GM18519 (cell line): ENCODE measurements at regions not wholly inside any gene's neighbourhood (a gene's known extent, or its start where the extent isn't known, plus 50 kb on each side); places are given as distances from the start of the nearest gene placed in this dataset.

Experiments
- ATAC-seq: cut with Tn5 transposase; IDR thresholded peaks from one replicate; pipeline ENCODE4 v1.9.1; 2021; ENCODE audit warnings: mild to moderate bottlenecking, moderate library complexity; ENCODE audit not compliant: unreplicated experiment, low FRiP score

DNA sequence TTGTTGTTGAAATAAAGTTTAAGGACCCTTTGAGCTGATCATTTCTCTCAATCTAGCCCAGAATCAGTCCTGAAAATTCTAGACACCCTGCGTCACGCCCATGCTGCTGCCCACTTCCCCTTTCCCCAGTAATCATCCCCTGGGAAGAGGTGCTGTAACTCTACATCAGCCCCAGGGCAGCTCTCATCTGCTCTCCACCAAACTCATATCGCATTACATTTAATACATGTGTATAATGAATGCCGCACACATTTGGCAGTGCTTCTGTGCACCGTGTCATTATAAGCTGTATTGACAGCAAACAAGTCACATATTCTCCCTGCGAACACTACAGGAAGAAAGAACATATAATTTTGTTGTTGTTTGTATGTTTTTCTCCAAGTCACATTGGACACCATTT, 539.7 kb upstream of the DAB1 start:
- ATAC-seq: no peak

DNA sequence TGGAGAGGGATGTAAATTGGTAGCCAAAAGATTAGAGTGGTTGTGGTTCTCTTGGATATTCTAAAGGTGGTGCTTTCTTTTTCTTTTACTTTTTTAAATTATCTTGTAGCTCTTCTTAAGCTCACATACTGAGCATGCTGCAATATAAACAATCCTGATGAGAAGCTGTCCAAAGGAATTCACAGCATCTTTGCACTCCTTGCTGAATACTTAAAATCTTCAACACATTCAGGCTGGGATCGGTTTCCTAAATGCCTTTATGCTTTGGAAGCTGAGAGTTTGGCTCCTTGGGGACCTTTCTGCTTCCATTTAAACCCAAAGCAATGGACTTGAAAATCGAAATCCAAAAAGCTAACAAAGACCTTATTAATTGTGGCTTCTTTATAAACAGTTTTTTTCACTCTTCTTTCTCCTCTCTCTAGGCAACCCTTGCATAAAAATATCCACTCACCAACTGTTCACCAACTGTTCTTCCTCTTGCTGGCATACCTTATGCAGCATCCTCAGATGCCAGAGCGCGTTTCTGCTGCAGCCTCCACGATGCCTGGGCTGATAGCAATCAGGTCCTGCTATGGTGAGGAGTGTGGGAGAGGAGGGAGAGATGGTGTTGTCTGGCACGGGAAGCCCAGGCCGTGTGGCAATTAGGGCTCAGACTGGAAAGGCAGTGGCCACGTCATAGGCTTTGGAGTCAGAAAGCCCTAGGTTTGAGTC, 535.8 kb upstream of the DAB1 start:
- no peak for ATAC-seq

DNA sequence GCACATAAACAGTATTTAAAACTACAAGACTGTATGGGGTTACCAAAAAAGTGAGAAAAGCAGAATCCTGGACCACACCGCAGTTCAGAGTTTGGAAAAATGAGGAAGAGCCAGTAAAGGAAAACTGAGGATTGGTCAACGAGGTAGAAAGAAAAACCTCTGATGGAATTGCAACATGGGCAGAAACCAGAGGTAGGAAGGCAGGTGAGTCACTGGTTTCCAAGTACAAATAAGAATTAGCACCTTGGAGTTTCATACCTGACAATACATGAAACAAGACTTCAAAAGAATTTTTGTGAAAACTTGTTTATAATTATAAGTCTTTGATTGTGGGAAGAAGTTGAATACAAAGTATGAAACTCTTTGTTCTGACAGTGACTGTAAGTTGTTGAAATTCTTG, 533.7 kb upstream of the DAB1 start:
- no peak for ATAC-seq

DNA sequence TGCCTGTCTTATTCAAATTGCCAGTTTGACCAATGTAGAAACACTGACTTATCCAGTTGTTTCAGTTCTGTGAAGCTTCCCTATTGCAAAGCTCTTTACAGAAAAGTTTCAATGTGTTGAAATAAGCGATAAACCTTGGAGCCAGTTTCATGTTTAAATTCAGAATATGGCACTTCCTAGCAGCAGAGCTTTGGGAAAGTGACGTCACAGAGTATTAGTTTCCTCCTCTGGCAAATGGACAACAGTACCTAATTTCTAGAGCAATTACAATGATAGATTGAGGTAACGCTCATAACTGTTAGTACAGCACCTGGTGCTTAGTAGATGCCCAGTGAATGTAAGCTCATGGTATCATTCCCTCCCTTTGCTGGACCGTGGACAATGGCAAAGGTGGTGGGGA, 527.5 kb upstream of the DAB1 start:
- no peak for ATAC-seq

DNA sequence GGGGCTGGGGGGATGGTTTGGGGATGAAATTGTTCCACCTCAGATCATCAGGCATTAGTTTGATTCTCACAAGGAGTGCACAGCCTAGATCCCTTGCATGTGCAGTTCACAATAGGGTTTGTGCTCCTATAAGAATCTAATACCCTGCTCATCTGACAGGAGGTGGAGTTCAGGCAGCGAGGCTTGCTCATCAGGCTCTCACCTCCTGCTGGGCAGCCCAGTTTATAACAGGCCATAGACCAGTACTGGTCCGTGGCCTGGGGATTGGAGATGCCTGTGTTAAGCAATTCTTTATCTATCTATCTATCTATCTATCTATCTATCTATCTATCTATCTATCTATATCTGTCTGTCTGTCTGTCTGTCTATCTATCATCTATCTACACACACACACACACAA, 525.3 kb upstream of the DAB1 start:
- no peak for ATAC-seq

DNA sequence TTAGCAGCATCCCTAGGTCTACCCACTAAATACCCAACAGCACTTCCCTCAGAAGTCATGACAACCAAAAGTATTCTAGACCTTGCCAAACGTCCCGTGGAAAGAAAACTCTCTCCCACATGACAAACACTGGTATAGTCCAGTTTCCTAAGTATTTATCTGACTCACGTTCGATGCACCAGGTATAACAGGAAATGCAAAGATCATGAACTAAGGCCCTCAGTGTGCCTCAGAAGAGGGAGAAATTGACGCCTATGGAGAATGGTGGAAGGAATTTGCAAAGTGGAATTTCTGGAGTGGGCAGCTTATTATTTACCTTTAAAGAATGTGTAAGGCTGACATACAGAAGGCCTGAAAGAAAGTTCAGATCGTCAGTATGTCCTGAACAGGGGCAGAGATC, 523.6 kb upstream of the DAB1 start:
- no peak for ATAC-seq

DNA sequence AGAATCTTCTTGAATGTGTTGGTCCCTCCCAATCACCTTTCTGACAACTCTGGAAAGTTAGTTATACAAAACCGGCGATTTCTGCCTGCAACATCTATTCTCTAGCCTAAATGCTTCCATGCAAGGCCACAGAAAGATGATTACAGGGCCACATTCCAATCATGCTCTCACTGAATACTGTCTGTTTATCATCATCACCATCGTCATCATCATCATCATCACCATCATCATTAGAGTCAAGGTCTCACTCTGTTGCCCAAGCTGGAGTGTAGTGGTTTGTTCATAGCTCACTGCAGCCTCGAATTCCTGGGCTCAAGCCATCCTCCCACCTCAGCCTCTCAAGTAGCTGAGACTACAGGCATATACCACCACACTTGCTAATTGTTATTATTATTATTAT, 521.2 kb upstream of the DAB1 start:
- ATAC-seq: no peak

DNA sequence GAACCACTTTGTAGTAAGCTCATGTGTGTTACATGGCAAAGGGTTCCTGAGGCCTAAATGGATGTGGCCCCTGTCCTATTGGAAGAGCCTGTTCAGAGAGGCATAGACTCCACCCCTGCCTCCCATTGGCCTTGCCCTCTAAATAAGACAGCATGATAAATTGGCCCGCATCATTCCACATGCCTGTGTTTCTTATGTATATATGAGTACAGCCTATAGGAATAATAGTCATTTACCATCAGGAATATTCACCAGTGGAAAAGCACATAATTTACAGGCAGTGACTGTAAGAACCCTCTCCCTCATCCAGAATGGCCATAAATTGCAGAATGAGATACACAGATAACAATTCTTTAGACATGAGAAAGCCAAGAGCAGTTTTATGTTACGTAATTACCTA, 519.5 kb upstream of the DAB1 start:
- ATAC-seq: no peak

DNA sequence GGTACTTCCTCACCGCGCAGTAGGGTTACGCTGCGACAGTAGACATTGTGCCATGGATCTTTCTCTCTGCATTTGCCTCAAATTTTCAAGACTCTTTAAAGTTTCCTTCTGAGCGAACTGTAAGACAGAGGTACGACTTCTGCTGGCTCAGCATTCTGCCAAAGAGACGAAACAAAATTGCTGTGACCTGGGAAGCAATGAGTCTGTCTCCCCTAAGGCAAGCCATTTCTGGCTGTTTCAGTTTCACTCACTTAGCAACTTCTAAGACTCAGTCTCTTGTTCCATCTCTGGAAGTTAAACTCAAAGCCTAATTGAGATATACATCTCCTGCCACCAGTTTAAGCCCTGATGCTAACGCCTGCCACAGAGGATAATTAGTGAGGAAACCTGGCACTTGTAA, 510.9 kb upstream of the DAB1 start:
- no peak for ATAC-seq

DNA sequence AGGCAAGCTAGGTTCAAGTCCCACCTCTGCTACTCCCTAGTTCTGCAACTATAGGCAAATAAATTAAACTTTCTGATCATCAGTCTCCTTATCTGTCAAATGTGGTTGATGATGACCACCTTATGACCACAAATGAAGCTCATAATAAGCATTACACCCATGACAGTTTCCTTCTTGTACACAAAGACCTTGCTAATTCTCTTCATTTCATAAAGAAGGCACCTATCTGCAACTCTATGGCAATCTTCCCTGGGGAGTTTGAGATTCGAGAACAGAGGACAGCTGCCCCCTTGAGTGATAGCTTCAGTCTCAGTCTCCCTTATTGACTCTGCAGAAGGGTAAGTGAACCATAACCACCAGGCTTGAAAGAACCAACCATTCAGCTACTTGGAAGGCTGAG, 503.1 kb upstream of the DAB1 start:
- no peak for ATAC-seq

DNA sequence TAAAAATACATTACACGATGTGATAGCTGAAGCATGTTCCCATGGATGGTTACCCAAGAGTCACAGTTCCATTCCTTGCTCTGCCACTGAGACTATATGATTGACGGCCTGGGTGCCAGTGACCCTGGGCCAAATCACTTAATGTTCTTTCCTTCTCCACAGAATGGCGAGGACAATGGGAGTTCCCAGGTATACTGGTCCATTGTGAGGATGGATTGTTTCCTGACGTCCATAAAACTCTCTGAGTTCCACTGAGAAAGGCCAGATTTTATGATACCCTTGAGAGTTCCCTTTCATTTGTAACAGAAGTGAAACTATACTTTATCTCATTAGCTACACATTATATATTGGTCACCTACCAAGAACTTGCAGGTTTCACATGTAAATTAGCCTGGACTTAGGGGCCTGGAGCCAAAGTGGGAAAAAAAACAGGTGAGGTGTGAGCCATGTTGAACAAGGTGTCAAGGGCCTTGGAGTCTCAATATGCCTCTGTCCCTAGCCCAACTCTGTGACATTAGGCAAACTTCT, 502.2 kb upstream of the DAB1 start:
- ATAC-seq: no peak

DNA sequence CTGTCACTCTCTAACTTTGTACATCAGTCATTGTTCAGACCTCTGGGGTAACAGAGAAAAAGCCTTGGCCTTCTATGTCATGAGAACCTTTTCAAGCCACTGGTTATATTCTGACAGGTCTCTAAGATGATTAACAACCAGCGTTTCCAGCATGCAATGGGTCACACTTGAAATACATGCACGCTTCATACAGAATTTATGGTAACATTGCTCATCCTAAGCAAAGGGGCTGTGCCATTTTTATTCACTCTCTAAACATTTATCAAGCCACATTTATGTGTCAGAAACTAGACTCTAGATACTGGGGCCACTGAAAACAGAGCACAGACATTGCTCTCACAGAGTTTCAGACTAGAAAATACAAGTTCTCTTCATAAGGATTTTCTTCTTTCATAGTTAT, 501.4 kb upstream of the DAB1 start:
- ATAC-seq: no peak

DNA sequence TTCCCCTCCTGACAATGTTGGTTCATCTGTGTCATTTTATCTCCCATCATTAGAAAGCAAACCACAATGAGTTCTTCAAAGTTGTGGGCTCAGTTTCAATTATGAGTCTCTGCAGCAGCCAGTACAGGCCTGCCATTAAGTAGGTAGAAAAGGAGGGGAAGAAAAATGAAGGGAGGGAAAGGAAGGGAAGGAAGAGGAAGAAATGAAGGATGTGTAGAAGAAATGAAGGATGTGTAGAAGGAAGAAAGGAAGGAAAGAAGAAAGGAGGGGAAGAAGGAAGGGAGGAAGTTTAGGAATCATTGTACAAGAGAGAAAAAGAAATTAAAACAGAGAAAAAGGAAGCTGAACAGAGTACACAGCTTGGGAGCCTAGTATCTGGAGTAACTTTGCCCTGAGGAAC, 498.3 kb upstream of the DAB1 start:
- no peak for ATAC-seq

DNA sequence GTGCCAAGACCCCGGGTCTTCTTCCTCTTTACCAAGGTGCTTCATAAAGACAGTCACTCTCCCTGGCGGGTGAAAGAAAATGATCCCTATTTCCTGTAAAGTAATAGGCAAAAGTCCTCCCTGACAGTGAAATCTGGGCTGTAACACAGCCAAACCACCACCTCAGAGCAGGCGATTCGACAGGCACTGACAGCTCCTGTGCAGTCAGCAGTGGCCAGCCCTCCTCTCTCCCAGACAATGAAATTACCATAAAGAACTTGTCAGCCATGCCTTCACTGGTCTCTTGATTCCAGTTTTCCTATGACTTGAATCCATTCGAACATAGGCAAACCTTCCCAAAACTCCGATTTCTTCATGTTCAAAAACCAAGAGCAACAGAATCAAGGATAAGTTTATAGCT, 492.2 kb upstream of the DAB1 start:
- no peak for ATAC-seq

DNA sequence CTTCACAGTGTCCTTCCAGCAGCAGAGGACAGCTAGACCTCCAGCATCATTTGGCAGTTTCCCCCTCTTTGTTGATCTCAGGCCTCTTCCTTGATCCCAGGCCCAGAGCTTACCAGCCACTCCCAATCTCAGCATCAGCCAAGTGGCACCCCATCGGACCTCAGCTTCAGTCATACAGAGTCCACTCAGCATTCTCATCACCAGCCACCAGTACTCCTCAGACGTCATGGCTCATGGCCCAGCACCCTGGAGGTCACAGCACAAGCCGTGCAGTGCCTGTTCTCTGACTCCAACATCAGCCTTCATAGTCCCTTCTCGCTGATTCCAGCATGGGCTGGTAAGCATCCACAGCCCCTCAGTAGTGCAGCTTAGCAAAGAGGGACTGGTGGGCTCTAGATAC, 487.6 kb upstream of the DAB1 start:
- no peak for ATAC-seq

DNA sequence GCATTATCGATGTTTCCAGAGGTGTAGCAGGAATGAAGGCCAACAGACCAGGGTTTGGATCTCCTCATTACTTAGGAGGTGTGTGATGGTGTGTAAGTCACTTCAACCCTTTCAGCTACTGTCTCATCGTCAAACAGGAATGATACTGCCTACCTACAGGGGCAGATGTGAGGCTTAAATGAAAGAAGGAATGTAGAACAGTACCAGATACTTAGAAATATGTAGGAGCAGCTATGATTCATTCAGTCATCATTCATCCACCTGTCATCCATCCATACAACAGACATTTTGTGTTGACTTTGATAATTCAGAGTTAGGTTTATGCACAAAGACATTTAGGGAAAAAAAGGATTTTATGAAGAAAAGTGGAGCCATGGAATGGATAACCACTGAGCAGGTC, 486.9 kb upstream of the DAB1 start:
- no peak for ATAC-seq

DNA sequence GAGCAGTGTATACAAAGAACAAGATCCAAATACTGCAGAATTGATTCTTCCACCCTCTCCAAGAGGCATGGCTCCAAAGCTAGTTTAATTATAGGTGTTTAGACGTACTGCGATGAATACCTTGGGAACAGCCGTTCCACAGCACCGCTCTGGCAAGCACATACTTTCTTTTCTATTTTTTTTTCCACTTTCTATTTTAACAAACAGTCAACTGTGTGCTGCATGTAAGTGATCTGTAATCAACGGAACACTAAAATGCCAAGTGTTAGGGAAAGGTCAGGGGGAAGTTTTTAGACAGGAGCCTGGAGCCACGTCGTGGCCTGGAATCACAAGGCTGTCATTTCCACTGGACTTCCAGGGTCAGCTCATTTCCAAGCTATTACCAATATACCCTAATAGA, 486.4 kb upstream of the DAB1 start:
- no peak for ATAC-seq

DNA sequence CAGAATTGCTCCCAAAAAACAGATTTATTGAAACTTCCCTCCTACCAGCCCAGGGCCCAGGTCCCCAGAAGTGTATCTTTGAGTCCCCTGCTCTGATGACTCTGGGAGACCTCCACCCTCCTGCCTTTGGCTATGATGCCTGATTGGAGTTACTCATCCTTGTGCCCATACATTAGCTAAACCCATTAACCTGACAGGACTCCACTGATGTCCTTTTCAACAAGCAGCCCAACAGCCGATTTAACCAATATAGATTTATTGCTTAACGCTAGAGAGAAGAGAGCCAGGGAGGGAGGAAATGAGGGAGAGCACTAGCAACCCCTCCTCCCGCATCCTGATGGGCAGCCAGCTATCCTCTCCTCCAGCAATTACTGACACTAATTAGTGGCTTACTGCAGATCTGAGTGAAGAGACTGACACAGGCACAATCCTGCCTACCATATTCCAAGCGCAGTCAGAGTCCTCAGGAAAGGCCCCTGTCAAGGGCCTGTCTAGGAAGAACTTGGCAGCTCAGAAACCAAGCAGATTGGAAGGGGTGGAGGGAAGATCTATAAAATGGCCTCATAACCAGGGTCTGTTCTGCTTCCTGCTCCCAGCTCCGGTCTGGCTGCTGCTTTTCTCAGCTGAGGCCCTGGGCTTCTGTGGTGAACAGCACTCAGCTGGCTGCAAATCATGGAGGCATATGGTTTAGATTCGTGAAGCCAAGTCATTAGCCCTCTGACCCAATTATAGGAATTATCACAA, 484.5 kb upstream of the DAB1 start:
- no peak for ATAC-seq

DNA sequence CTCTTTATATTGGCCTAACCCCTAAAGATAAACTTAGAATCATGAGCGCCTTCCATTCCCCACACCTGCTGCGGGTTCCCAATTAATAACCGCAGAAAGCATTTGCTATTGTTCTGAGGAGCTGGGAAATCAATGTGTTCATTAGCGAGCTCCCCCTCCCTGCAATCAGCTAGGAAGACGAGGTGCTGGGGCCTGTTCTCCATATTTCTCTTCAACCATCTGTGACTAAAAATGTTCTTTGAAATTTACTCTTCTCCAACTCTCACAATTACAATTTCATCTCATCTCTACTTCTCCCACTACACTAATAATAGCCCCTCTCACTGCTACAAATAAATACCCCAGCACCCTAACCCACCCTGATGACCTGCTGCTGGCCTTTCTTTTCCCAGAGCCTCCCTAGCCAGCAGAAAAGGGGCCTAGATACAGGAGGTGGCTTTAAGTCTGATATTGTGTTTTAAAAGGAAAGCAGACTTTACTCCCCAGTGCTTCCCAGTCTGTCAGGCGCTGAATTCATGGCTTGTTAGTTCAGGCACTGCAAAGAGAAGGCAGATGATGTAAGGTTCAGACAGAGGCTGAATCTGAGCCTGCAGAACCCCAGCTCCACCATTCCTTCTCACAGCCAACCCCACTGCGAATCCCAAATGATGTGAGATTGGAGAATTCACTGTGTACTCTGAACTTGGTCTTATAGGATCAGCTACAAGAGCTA, 477.5 kb upstream of the DAB1 start:
- no peak for ATAC-seq

DNA sequence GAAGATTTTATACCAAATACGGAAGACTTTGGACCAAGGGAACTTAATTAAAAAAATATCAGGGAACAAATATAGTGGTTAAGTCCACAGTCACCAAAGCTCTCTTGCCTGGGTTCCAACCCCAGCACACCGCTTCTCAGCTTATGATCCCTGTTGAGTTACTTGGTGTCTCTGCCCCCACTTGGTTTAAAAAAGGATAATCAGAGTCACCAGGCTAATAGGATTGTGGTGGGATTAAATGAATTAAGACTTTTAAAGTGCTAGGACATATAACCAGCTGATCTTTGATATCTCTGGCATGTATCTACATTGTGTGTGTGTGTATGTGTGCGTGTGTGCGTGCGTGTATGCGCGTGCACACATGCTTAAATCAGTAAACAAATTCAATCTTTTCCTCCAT, 474.7 kb upstream of the DAB1 start:
- no peak for ATAC-seq

DNA sequence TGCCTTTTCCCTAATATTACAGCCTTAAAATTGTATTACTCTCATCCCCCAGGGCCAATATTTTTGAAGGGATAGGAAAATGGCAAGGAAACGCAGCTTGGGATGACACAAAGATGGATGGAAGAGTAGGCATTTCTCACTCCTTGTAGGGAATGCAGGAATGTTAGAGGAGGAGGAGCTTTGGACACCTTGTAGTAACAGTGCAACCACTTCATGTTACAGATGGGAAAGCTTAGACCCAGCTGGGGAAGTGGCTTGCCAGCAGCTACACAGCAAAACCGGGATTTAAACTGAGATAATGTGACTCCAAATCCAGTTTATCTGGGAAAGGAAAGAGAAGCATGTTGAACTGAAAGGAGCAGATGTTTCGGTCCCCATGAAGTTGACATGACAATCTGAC, 473.7 kb upstream of the DAB1 start:
- ATAC-seq: no peak

DNA sequence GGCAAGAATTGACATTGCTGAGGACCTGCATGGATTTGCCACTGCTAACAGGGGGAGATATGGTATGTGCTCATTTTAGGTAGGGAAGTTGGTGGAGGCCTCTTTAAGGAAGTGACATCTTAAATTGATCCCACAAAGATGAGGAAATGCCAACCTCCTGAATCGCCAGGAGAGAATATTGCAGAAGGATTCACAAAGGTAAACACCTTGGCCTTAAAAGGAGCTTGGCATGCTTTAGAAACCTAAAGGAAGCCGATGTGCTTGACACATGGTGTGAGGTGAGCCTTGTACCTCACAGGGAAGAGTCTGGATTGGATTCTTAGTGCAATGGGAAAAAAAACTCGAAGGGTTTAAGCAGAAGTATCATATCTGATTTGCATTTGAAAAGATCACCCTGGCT, 470.5 kb upstream of the DAB1 start:
- no peak for ATAC-seq
